H1 (cell line): ENCODE measurements at regions not wholly inside any gene's neighbourhood (a gene's known extent, or its start where the extent isn't known, plus 50 kb on each side); places are given as distances from the start of the nearest gene placed in this dataset.

Source experiments
- CTCF ChIA-PET: fragments of 300-600 bp; sonication (Branson Sonifier 250); formaldehyde crosslinking; loops from one replicate; lab custom pipeline; 2021; ENCODE audit not compliant: partially characterized antibody; lab: Charles Lee
- POLR2A ChIA-PET: fragments of 300-600 bp; sonication (Branson Sonifier 250); formaldehyde crosslinking; loops from one replicate; lab custom pipeline; 2021; ENCODE audit warnings: inconsistent platforms; ENCODE audit not compliant: partially characterized antibody; lab: Charles Lee
- DNase-seq, 2 experiments: peaks; one replicate each; pipeline versions ENCODE4 v3.0.0 to v3.0.0-alpha.2; 2010 to 2022; ENCODE audit warnings: low spot score in 2 of 2, low read depth in 1 of 2, mixed read lengths in 1 of 2
- FAIRE-seq: peaks from 2 replicates; lab custom pipeline; 2011; peaks lifted over from hg19 to GRCh38; lab: Jason Lieb, UNC
- H2AFZ ChIP-seq: 2 replicates; pipeline ENCODE4 v1.8.1; 2012; ENCODE audit warnings: low read length, inconsistent platforms
- H2AK5ac ChIP-seq: 2 replicates; pipeline ENCODE4 v1.6.1; 2013; ENCODE audit warnings: low read depth, low read length
- H2BK120ac ChIP-seq: replicated peaks from 2 replicates; pipeline ENCODE3; 2013; ENCODE audit warnings: low read depth, low read length, inconsistent platforms
- H2BK12ac ChIP-seq: 2 replicates; pipeline ENCODE4 v1.6.1; 2013; ENCODE audit warnings: low read depth, low read length
- H2BK15ac ChIP-seq: 2 replicates; pipeline ENCODE4 v1.6.1; 2013; ENCODE audit warnings: low read length
- H2BK20ac ChIP-seq: 2 replicates; pipeline ENCODE4 v1.6.1; 2013; ENCODE audit warnings: low read length
- H2BK5ac ChIP-seq: 2 replicates; pipeline ENCODE4 v1.6.1; 2013; ENCODE audit warnings: low read depth, low read length
- H3K14ac ChIP-seq: 2 replicates; pipeline ENCODE4 v1.6.1; 2013; ENCODE audit warnings: inconsistent platforms; ENCODE audit not compliant: insufficient read length
- H3K18ac ChIP-seq: 2 replicates; pipeline ENCODE4 v1.6.1; 2013; ENCODE audit warnings: low read length; ENCODE audit errors: extremely low read depth
- H3K23ac ChIP-seq: 2 replicates; pipeline ENCODE4 v1.6.1; 2013; ENCODE audit warnings: inconsistent platforms; ENCODE audit not compliant: insufficient read length
- H3K23me2 ChIP-seq: 2 replicates; pipeline ENCODE4 v1.6.1; 2013; ENCODE audit warnings: low read depth, low read length
- H3K27ac ChIP-seq: 2 replicates; pipeline ENCODE4 v1.6.1; 2011; ENCODE audit warnings: low read depth, low read length, inconsistent platforms
- H3K27me3 ChIP-seq, 4 experiments: replicated peaks in 1 of 4; 1 replicate in 1 of 4; 2 replicates in 3 of 4; pipeline versions ENCODE4 v1.6.1 to v1.8.1; 2011 to 2013; ENCODE audit warnings: low read length in 3 of 4, mild to moderate bottlenecking in 3 of 4, inconsistent platforms in 2 of 4, mixed read lengths in 2 of 4, moderate library complexity in 1 of 4; ENCODE audit not compliant: control insufficient read depth in 3 of 4, insufficient read depth in 3 of 4; ENCODE audit errors: extremely low read depth in 1 of 4
- H3K36me3 ChIP-seq, 4 experiments: 2 replicates each; pipeline versions ENCODE4 v1.6.1 to v1.8.1; 2011 to 2013; ENCODE audit warnings: mild to moderate bottlenecking in 4 of 4, low read length in 3 of 4, moderate library complexity in 2 of 4, control low read depth in 1 of 4, inconsistent platforms in 1 of 4; ENCODE audit not compliant: insufficient read depth in 4 of 4, control insufficient read depth in 2 of 4
- H3K4ac ChIP-seq: replicated peaks from 2 replicates; pipeline ENCODE3; 2013; ENCODE audit warnings: low read length, low read depth, mixed read lengths, inconsistent platforms; ENCODE audit not compliant: insufficient read length
- H3K4me1 ChIP-seq, 4 experiments: replicated peaks in 1 of 4; 1 replicate in 1 of 4; 2 replicates in 3 of 4; pipeline versions ENCODE4 v1.6.1 to v1.8.1; 2011 to 2013; ENCODE audit warnings: low read length in 3 of 4, inconsistent platforms in 2 of 4, mixed read lengths in 1 of 4; ENCODE audit not compliant: insufficient read depth in 4 of 4, control insufficient read depth in 3 of 4
- H3K4me2 ChIP-seq, 2 experiments: 2 replicates each; pipeline versions ENCODE4 v1.6.1 to v1.8.1; 2011 to 2013; ENCODE audit warnings: low read depth in 2 of 2, low read length in 2 of 2, control low read depth in 1 of 2, inconsistent platforms in 1 of 2, mild to moderate bottlenecking in 1 of 2; ENCODE audit not compliant: insufficient read depth in 1 of 2
- H3K4me3 ChIP-seq, 4 experiments: fragments of 200-600, 300-600 bp in 1 of 4; sonication (generic), shearing (Covaris generic), sonication (Bioruptor Twin) in 1 of 4; 2 replicates each; pipeline versions ENCODE4 v1.5.1 to v1.8.1; 2011 to 2016; ENCODE audit warnings: low read length in 4 of 4, low read depth in 3 of 4, control low read depth in 2 of 4, inconsistent platforms in 2 of 4, mild to moderate bottlenecking in 2 of 4, mixed read lengths in 1 of 4, moderate library complexity in 1 of 4; ENCODE audit not compliant: insufficient read depth in 2 of 4; ENCODE audit errors: extremely low read depth in 1 of 4
- H3K56ac ChIP-seq: replicated peaks from 2 replicates; pipeline ENCODE3; 2013; ENCODE audit warnings: low read depth, mild to moderate bottlenecking, mixed read lengths, low read length, inconsistent platforms; ENCODE audit not compliant: insufficient read length
- H3K79me1 ChIP-seq: 2 replicates; pipeline ENCODE4 v1.6.1; 2013; ENCODE audit warnings: low read depth, low read length, control low read depth
- H3K79me2 ChIP-seq, 2 experiments: 2 replicates each; pipeline versions ENCODE4 v1.6.1 to v1.8.1; 2012 to 2013; ENCODE audit warnings: low read length in 2 of 2, mild to moderate bottlenecking in 2 of 2, inconsistent platforms in 1 of 2; ENCODE audit not compliant: insufficient read depth in 2 of 2, control insufficient read depth in 1 of 2
- H3K9ac ChIP-seq, 4 experiments: replicated peaks in 1 of 4; 1 replicate in 1 of 4; 2 replicates in 3 of 4; pipeline versions ENCODE4 v1.6.1 to v1.8.1; 2011 to 2013; ENCODE audit warnings: low read depth in 3 of 4, low read length in 3 of 4, control low read depth in 2 of 4, mild to moderate bottlenecking in 2 of 4, moderate library complexity in 2 of 4, inconsistent platforms in 1 of 4; ENCODE audit errors: extremely low read depth in 1 of 4
- H3K9me3 ChIP-seq, 2 experiments: 2 replicates each; pipeline versions ENCODE4 v1.6.1 to v1.8.1; 2012 to 2013; ENCODE audit warnings: mild to moderate bottlenecking in 2 of 2, moderate library complexity in 2 of 2, control low read depth in 1 of 2, inconsistent platforms in 1 of 2, low read depth in 1 of 2, low read length in 1 of 2, mixed read lengths in 1 of 2; ENCODE audit not compliant: insufficient read depth in 2 of 2
- H4K20me1 ChIP-seq, 2 experiments: replicated peaks in 1 of 2; 2 replicates each; pipeline versions ENCODE3 to v1.8.1; 2011 to 2013; ENCODE audit warnings: inconsistent platforms in 2 of 2, low read length in 2 of 2, mild to moderate bottlenecking in 1 of 2; ENCODE audit not compliant: insufficient read depth in 2 of 2, control insufficient read depth in 1 of 2
- H4K5ac ChIP-seq: 2 replicates; pipeline ENCODE4 v1.6.1; 2013; ENCODE audit warnings: low read length, low read depth, mixed read lengths, inconsistent platforms; ENCODE audit not compliant: insufficient read length
- H4K8ac ChIP-seq: 2 replicates; pipeline ENCODE4 v1.8.0; 2013; ENCODE audit warnings: mild to moderate bottlenecking, moderate library complexity, low read length, inconsistent platforms; ENCODE audit not compliant: insufficient read depth; ENCODE audit errors: extremely low read depth
- H4K91ac ChIP-seq: replicated peaks from 2 replicates; pipeline ENCODE3; 2013; ENCODE audit warnings: low read length, mixed read lengths, inconsistent platforms; ENCODE audit not compliant: insufficient read length
- WGBS, 2 experiments: shearing (Covaris generic) in 1 of 2; methylation state at CpG; one replicate each; pipeline versions ENCODE4 v1.1.6 to v1.1.7; 2013 to 2015; ENCODE audit warnings: low lambda C conversion rate in 2 of 2, mixed read lengths in 2 of 2, inconsistent platforms in 1 of 2, low coverage in 1 of 2, missing lambda C conversion rate in 1 of 2; ENCODE audit not compliant: insufficient replicate concordance in 2 of 2, insufficient coverage in 1 of 2, insufficient read length in 1 of 2; ENCODE audit errors: extremely low coverage in 1 of 2, missing lambda C conversion rate in 1 of 2; 5-methylcytosine and 5-hydroxymethylcytosine counted together
- TF ChIP-seq, protein P1 (sequence below): fragments of 300-600 bp; sonication (generic); IDR thresholded peaks from 2 replicates; pipeline ENCODE4 v1.7.1; 2012; ENCODE audit warnings: low read length, moderate library complexity, mild to moderate bottlenecking, inconsistent platforms; ENCODE audit not compliant: insufficient replicate concordance

DNA sequence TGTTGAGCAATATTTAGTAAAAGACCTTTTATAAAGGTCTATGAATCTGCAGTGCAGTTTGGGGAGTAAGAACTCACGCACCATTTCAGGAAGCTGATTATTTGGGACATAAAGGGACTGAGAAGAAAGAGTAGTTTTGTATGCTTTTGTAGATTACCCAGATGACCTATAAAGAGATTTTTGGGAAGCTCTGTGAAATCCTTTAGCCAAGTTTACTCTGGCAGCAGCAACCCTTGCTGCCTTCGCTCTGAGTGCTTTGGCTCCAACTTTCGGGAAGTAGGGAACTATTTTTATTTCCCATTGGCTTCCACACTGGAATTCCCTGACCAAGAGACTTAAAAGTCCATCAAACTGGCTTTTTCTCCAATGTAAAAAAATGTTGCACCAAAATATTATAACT, 1110.1 kb upstream of the PHF14 start:
- Histone ChIP-seq H2BK5ac (no peak overlapping the region), H3K18ac (no peak overlapping the region), H2BK15ac (no peak overlapping the region), H4K20me1 (no peaks in the 10 kb centered on the region), H4K91ac (no peak overlapping the region), H3K79me1 (no peaks in the 10 kb centered on the region), H2AK5ac (no peak overlapping the region), H3K4me3 (no peak overlapping the region), H2BK20ac (no peak overlapping the region), H3K23ac (no peak overlapping the region), H3K4me2 (no peak overlapping the region), H2BK12ac (no peak overlapping the region), H3K9ac (no peak overlapping the region), H3K27me3 (no peaks in the 10 kb centered on the region), H3K27ac (no peak overlapping the region), H3K4ac (no peak overlapping the region), H3K79me2 (no peaks in the 10 kb centered on the region), H3K14ac (no peak overlapping the region), H4K8ac (no peak overlapping the region), H3K23me2 (no peaks in the 10 kb centered on the region), H4K5ac (no peak overlapping the region), H2BK120ac (no peak overlapping the region), H3K4me1 (no peaks in the 10 kb centered on the region), H3K56ac (no peak overlapping the region), H2AFZ (no peak overlapping the region), H3K9me3 (no peaks in the 10 kb centered on the region), H3K36me3 (no peaks in the 10 kb centered on the region)
- 97% methylated on average over 3 of the region's 3 CpGs; no CpG with 5 or more reads in 1 of the 2 experiments for WGBS, 2 experiments
- ChIA-PET POLR2A (no interaction called here), CTCF (interaction anchor here (0.8 kb wide), 1 partner anchor 12 kb away, joined by 3 read pairs; no protein-coding TSS in a partner anchor)
- DNase-seq (no peak), FAIRE-seq (no peak)
- TF ChIP-seq, protein P1, sequence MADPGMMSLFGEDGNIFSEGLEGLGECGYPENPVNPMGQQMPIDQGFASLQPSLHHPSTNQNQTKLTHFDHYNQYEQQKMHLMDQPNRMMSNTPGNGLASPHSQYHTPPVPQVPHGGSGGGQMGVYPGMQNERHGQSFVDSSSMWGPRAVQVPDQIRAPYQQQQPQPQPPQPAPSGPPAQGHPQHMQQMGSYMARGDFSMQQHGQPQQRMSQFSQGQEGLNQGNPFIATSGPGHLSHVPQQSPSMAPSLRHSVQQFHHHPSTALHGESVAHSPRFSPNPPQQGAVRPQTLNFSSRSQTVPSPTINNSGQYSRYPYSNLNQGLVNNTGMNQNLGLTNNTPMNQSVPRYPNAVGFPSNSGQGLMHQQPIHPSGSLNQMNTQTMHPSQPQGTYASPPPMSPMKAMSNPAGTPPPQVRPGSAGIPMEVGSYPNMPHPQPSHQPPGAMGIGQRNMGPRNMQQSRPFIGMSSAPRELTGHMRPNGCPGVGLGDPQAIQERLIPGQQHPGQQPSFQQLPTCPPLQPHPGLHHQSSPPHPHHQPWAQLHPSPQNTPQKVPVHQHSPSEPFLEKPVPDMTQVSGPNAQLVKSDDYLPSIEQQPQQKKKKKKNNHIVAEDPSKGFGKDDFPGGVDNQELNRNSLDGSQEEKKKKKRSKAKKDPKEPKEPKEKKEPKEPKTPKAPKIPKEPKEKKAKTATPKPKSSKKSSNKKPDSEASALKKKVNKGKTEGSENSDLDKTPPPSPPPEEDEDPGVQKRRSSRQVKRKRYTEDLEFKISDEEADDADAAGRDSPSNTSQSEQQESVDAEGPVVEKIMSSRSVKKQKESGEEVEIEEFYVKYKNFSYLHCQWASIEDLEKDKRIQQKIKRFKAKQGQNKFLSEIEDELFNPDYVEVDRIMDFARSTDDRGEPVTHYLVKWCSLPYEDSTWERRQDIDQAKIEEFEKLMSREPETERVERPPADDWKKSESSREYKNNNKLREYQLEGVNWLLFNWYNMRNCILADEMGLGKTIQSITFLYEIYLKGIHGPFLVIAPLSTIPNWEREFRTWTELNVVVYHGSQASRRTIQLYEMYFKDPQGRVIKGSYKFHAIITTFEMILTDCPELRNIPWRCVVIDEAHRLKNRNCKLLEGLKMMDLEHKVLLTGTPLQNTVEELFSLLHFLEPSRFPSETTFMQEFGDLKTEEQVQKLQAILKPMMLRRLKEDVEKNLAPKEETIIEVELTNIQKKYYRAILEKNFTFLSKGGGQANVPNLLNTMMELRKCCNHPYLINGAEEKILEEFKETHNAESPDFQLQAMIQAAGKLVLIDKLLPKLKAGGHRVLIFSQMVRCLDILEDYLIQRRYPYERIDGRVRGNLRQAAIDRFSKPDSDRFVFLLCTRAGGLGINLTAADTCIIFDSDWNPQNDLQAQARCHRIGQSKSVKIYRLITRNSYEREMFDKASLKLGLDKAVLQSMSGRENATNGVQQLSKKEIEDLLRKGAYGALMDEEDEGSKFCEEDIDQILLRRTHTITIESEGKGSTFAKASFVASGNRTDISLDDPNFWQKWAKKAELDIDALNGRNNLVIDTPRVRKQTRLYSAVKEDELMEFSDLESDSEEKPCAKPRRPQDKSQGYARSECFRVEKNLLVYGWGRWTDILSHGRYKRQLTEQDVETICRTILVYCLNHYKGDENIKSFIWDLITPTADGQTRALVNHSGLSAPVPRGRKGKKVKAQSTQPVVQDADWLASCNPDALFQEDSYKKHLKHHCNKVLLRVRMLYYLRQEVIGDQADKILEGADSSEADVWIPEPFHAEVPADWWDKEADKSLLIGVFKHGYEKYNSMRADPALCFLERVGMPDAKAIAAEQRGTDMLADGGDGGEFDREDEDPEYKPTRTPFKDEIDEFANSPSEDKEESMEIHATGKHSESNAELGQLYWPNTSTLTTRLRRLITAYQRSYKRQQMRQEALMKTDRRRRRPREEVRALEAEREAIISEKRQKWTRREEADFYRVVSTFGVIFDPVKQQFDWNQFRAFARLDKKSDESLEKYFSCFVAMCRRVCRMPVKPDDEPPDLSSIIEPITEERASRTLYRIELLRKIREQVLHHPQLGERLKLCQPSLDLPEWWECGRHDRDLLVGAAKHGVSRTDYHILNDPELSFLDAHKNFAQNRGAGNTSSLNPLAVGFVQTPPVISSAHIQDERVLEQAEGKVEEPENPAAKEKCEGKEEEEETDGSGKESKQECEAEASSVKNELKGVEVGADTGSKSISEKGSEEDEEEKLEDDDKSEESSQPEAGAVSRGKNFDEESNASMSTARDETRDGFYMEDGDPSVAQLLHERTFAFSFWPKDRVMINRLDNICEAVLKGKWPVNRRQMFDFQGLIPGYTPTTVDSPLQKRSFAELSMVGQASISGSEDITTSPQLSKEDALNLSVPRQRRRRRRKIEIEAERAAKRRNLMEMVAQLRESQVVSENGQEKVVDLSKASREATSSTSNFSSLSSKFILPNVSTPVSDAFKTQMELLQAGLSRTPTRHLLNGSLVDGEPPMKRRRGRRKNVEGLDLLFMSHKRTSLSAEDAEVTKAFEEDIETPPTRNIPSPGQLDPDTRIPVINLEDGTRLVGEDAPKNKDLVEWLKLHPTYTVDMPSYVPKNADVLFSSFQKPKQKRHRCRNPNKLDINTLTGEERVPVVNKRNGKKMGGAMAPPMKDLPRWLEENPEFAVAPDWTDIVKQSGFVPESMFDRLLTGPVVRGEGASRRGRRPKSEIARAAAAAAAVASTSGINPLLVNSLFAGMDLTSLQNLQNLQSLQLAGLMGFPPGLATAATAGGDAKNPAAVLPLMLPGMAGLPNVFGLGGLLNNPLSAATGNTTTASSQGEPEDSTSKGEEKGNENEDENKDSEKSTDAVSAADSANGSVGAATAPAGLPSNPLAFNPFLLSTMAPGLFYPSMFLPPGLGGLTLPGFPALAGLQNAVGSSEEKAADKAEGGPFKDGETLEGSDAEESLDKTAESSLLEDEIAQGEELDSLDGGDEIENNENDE: no peak
